T-helper 1 cell treated with Interleukin-12 subunit alpha and Interleukin-12 subunit beta and Interleukin-4 antibody, amounts not matched to agents 30 μg/mL and 1 μg/mL, for 36 hours (primary cell): ENCODE measurements at regions not wholly inside any gene's neighbourhood (a gene's known extent, or its start where the extent isn't known, plus 50 kb on each side); places are given as distances from the start of the nearest gene placed in this dataset.

Source experiments
- H3K27ac Mint-ChIP-seq: one replicate; pipeline ENCODE4 v1.8.0; 2021; ENCODE audit warnings: mild to moderate bottlenecking, mixed read lengths
- H3K27me3 Mint-ChIP-seq: one replicate; pipeline ENCODE4 v1.8.0; 2021; ENCODE audit warnings: low read depth, mixed read lengths
- H3K36me3 Mint-ChIP-seq: one replicate; pipeline ENCODE4 v1.8.0; 2021; ENCODE audit warnings: low read depth, mixed read lengths
- H3K4me1 Mint-ChIP-seq: one replicate; pipeline ENCODE4 v1.8.0; 2021; ENCODE audit warnings: low read depth, mixed read lengths
- H3K4me3 Mint-ChIP-seq: one replicate; pipeline ENCODE4 v1.8.0; 2021; ENCODE audit warnings: mild to moderate bottlenecking, moderate library complexity, mixed read lengths
- H3K9me3 Mint-ChIP-seq: one replicate; pipeline ENCODE4 v1.8.0; 2021; ENCODE audit warnings: mixed read lengths

DNA sequence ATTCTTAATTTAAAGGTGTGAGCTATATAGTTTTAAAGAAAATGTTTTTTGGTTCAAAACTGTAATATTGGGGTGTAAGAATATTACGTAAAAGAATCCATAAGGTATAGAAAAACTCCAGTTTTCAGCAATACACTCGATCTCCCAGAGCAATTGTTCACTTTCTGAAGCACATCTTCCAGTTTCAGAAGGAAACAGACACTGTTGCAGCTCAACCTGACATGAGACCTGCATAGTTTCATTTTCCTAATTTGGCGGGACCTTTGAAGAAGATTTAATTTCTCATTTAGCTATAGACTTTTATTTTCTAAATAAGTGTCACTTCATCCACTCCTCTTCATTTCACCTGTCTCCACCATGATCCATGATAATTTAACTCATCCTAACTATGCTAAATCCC, 281.5 kb downstream of the HTR1B start:
- Mint-ChIP-seq H3K9me3 (peaks cover 16% of the 10 kb centered on the region), H3K4me3 (no peak overlapping the region), H3K36me3 (no peaks in the 10 kb centered on the region), H3K27me3 (no peaks in the 10 kb centered on the region), H3K27ac (no peak overlapping the region), H3K4me1 (no peaks in the 10 kb centered on the region)

DNA sequence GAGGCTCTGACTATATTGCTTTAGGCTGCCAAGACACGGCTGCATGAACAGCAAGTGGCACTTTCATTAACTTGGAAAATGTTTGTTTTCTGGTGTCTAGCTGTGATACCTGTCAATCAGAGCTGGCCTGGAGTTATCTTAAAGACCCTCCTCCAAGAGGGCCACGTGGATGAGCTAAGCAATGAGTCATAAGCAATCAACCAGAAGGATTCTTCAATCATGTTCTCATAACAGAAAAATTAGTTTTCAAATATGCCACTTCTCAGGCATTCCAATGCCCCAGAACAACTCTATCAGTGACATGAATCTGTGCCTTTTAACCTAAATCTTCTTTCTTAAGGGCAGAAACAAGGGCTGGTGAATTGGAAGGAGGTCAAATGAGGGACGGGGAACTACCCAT, 283.0 kb downstream of the HTR1B start:
- H3K9me3 Mint-ChIP-seq, result peaks cover 18% of the 10 kb centered on the region
- no peak overlapping the region for H3K4me3 Mint-ChIP-seq

DNA sequence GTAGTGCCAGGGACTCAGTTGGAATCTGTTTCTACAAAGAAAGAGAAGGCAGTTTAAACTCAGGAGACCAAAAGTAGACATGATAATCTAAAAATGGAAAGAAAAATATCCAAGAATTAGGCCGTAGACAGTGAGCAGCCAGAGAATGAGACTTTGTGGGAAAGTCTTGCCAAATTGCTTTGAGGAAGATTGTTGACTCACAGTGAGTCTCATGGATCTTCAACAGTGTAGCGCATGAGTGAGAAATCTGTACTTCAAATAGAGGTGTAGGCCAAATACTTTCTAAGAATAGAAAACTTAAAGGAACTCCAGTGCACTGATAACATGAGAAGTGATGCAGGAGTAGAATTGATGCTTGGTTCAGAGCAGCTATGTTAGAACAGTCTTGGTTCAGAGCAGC, 284.5 kb downstream of the HTR1B start:
- H3K4me1 Mint-ChIP-seq, result no peaks in the 10 kb centered on the region
- H3K36me3 Mint-ChIP-seq, result no peaks in the 10 kb centered on the region
- H3K4me3 Mint-ChIP-seq, result no peak overlapping the region
- H3K27me3 Mint-ChIP-seq, result no peaks in the 10 kb centered on the region
- peaks cover 16% of the 10 kb centered on the region for H3K9me3 Mint-ChIP-seq
- no peak overlapping the region for H3K27ac Mint-ChIP-seq

More for the DNA sequence above, 283.0 kb downstream of the HTR1B start:
- Mint-ChIP-seq H3K36me3 (no peaks in the 10 kb centered on the region), H3K4me1 (no peaks in the 10 kb centered on the region), H3K27ac (no peak overlapping the region), H3K27me3 (no peaks in the 10 kb centered on the region)

DNA sequence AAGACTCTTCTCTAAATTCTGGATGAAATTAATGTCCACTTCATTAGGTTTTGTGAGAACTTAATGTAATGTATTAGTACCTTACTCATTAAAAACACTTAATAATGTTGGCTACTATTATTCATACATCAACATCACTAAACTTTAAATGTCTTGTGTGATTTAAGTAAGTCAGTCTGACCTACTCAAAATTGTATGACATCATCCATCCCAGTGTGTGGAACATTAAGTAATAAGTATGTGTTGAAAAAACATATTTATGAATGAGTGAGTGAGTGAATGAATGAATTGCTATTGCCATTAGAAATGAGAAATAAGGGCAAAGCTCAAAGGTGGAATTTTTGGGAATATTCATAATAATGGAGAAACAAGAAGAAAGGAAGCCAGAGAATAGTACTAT, 285.8 kb downstream of the HTR1B start:
- H3K9me3 Mint-ChIP-seq, result peaks cover 13% of the 10 kb centered on the region
- H3K4me3 Mint-ChIP-seq, result no peak overlapping the region
- H3K36me3 Mint-ChIP-seq, result no peaks in the 10 kb centered on the region
- no peaks in the 10 kb centered on the region for H3K4me1 Mint-ChIP-seq
- no peak overlapping the region for H3K27ac Mint-ChIP-seq
- H3K27me3 Mint-ChIP-seq, result no peaks in the 10 kb centered on the region

DNA sequence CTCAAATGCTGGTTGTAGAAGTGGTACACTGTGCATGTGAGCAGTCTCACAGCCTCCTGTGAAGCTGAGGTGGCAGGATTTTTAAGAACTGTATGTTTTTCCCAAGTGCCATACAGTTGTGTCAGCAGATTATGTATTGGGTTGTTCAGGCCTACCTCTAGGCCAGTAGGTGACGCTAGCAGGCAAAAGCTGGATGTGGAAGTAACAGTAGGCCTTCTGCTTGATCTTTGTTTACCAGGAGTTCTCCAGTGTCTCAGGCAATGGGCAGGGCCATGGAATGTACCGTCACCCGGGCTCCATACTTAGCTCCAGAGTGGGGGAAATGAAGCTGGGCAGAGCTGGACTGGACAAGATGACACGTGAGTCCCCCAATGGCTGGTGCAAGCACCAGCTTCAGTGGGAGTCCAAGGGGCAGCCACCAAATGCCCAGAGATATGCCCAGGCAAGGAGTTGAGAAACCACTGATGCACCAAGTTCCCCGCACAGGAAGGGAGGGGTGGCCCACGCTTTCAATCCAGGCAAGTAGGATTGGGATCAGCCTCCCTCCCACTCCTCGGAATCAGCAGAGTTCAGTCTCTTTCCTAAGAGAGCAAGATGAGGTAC, 289.7 kb downstream of the HTR1B start:
- Mint-ChIP-seq H3K4me1 (no peaks in the 10 kb centered on the region), H3K27ac (no peak overlapping the region), H3K4me3 (no peak overlapping the region), H3K36me3 (no peaks in the 10 kb centered on the region), H3K9me3 (peaks cover 18% of the 10 kb centered on the region), H3K27me3 (no peaks in the 10 kb centered on the region)

DNA sequence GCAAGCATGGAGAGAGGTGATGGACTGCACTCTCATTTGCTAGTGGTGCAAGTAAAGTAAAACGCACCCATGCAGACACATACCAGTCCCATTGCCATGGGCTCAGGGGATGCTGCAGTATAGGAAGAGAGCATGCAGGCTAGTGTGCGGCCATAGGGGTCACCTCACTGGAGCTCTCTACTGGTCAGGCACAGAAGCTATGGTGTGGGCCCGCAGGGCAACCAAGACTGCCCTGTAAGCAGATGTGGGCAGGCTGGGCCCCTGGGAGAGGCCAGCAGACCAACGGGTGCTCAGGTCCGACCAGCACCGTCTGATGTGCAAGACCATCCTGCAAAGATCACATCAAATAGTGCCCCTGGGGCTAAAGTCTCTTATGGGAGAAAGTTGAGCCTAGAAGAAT, 290.7 kb downstream of the HTR1B start:
- no peak overlapping the region for H3K4me3 Mint-ChIP-seq
- no peaks in the 10 kb centered on the region for H3K36me3 Mint-ChIP-seq
- H3K9me3 Mint-ChIP-seq, result peaks cover 17% of the 10 kb centered on the region
- no peak overlapping the region for H3K27ac Mint-ChIP-seq
- H3K4me1 Mint-ChIP-seq, result no peaks in the 10 kb centered on the region
- no peaks in the 10 kb centered on the region for H3K27me3 Mint-ChIP-seq

DNA sequence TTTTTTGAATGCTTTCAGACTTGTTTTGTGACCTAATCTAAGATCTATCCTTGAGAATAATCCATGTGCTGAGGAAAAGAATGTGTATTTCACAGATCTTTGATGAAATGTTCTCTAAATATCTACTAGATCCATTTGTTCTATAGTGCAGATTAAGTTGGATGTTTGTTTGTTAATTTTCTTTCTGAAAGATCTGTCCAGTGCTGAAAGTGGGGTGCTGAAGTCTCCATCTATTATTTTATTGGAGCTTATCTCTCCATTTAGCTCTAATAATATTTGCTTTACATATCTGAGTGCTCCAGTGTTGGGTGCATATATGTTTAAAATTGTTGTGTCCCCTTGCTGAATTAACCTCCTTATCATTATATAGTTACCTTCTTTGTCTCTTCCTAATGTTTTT, 303.6 kb downstream of the HTR1B start:
- Mint-ChIP-seq H3K27me3 (no peaks in the 10 kb centered on the region), H3K4me1 (no peaks in the 10 kb centered on the region), H3K9me3 (peaks cover 4% of the 10 kb centered on the region), H3K27ac (no peak overlapping the region), H3K36me3 (no peaks in the 10 kb centered on the region), H3K4me3 (no peak overlapping the region)

DNA sequence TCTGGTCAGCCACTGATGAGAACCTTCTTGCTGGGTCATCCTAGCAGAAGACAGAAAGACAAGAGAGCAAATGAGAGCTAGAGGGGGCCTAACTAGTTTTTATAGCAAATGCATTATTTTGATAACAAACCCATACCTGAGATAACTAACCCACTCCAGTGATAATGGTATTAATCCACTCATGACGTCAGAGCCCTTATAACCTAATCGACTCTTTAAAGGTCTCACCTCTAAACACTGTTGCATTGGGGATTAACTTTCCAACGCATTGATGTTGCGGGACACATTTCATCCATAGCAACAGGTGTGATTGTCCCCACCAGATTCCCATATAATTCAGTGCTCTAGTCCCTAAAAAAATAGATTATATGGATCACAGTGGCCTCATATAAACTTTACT, 312.1 kb downstream of the HTR1B start:
- no peaks in the 10 kb centered on the region for H3K27me3 Mint-ChIP-seq
- no peak overlapping the region for H3K4me3 Mint-ChIP-seq
- no peaks in the 10 kb centered on the region for H3K4me1 Mint-ChIP-seq
- no peaks in the 10 kb centered on the region for H3K9me3 Mint-ChIP-seq
- H3K27ac Mint-ChIP-seq, result no peak overlapping the region
- H3K36me3 Mint-ChIP-seq, result no peaks in the 10 kb centered on the region

DNA sequence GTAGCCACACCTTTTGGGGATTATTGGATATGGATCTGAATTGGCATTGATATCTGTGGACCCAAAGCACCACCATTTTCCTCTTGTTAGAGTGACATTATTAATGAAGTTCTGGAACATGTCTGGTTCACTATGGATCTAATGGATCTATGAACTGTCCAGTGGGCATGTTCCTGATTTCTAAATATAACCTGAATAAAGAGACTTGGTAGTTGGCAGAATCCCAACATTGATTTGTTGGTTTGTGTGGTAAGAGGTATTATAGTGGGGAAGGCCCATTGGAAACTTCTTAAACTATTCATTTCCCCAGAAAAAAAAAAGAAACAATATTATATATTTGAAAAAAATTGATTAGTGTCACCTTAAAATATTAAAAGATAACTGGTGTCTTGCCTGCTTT, 312.6 kb downstream of the HTR1B start:
- H3K27ac Mint-ChIP-seq, result no peak overlapping the region

DNA sequence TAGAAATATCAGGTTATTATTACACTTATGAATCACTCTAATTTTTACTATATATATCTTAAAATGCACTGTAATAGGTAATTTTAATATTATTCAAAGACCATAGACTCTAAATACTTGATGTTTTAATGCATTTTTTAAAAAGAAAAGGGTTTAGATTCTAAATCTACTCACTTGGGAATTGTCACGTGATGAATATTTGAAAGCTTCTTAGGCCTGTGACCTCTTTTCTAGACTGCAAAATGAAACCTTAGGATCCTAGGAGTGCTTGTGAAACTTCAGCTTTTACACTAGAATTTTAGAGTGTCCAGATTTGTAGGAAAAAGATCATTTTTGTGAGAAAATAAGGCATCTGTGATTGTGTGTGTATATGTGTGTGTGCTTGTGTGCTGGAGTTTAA, 318.0 kb downstream of the HTR1B start:
- H3K27ac Mint-ChIP-seq, result no peak overlapping the region

More for the DNA sequence above, 312.6 kb downstream of the HTR1B start:
- no peaks in the 10 kb centered on the region for H3K9me3 Mint-ChIP-seq
- no peak overlapping the region for H3K4me3 Mint-ChIP-seq
- H3K36me3 Mint-ChIP-seq, result no peaks in the 10 kb centered on the region
- no peaks in the 10 kb centered on the region for H3K4me1 Mint-ChIP-seq
- no peaks in the 10 kb centered on the region for H3K27me3 Mint-ChIP-seq

DNA sequence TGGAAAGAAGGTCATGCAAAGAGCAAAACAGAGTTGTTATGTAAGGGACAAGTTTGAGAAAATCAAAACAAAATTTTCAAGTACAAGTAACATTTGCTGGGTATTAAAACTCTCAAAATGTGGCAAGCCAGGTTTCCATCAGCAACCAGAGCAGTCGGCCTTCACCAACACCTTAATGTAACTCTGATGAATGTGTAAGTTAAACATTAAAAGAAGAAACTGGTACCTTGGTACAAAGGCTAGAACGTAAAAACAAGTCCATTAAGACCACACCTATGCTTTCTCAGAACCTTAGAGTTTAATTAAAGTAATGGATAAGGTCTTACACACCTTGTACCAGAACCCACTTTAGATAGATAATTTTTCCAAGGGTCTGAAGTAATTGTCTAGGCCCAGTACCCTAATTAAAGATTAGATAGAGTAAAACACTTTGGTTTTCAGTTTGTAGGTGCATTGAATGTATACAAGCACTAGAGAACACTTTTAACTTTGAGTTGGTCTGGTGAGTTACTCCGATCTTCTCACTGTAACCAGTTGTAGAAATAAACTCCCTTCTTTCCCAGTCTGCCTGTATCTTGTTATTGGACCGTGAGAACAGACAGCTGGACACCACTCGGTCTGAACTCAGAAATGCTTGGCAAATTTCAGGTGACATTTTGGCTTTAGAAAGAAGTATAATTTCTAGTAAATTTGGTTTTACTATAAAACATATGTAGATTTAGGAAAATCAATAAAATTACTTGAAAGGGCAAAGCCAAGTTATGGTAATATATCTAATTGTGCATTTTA, 319.4 kb downstream of the HTR1B start:
- Mint-ChIP-seq H3K36me3 (no peaks in the 10 kb centered on the region), H3K27ac (no peak overlapping the region), H3K27me3 (no peaks in the 10 kb centered on the region), H3K9me3 (no peaks in the 10 kb centered on the region), H3K4me3 (no peak overlapping the region), H3K4me1 (no peaks in the 10 kb centered on the region)

More for the DNA sequence above, 318.0 kb downstream of the HTR1B start:
- no peaks in the 10 kb centered on the region for H3K4me1 Mint-ChIP-seq
- H3K9me3 Mint-ChIP-seq, result no peaks in the 10 kb centered on the region
- H3K36me3 Mint-ChIP-seq, result no peaks in the 10 kb centered on the region
- no peak overlapping the region for H3K4me3 Mint-ChIP-seq
- H3K27me3 Mint-ChIP-seq, result no peaks in the 10 kb centered on the region

DNA sequence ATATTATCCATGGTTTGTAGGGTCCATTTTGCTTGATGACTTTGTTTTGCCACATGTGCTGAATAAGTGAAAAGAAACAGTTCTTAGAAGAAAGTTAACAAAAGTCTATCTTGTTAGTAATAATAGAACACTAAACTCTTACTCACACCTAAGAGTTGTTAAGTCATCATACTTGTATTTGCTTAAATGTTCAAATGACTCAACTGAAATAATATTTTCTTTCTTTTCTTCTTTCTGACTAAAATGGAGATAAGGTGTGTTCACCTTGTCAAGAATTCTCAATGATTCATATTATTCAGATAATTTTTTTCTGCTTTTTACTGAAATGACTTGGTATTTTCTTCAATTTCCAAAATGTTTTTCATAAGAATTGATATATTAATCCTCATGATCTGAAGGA, 327.2 kb downstream of the HTR1B start:
- no peaks in the 10 kb centered on the region for H3K9me3 Mint-ChIP-seq
- H3K4me1 Mint-ChIP-seq, result no peaks in the 10 kb centered on the region
- no peaks in the 10 kb centered on the region for H3K27me3 Mint-ChIP-seq
- H3K36me3 Mint-ChIP-seq, result no peaks in the 10 kb centered on the region
- H3K4me3 Mint-ChIP-seq, result no peak overlapping the region
- no peak overlapping the region for H3K27ac Mint-ChIP-seq

DNA sequence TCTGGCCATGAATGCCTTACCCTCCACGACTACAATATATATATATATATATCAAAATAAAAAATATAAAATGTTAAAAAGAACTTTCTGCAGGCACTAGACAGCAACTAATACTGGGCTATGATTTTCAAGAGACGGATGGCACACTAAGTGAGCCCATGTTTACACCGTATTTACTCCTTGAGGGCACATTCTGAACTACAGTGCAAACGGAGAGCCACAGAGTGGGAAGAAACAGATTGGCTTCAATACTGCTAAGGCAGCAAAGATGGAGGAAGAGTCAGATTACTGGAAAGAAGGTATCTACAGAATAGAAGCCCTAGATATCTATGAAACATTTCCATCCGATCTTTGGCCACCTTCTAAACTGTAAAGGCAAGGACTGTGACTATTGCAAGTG, 330.3 kb downstream of the HTR1B start:
- Mint-ChIP-seq H3K27me3 (no peaks in the 10 kb centered on the region), H3K27ac (no peak overlapping the region), H3K36me3 (no peaks in the 10 kb centered on the region), H3K9me3 (peaks cover 3% of the 10 kb centered on the region), H3K4me1 (no peaks in the 10 kb centered on the region), H3K4me3 (no peak overlapping the region)

DNA sequence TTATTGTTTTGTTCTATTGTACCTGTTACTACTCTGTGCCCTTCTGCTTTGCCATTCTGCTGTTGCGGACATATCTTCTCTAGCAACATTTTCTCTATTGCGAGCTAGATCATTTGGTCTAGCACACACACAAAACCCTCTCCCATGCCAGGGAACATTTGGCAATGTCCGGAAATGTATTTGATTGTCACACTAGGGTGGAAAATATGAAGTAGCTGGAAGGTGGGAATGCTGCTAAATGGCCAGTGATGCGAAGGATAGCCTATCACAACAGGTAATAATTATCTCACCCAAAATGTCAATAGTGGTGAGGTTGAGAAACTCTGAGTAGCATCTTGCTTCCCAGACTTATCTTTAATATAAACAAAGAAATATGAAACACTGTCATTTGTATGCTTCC, 331.9 kb downstream of the HTR1B start:
- Mint-ChIP-seq H3K9me3 (peaks cover 12% of the 10 kb centered on the region), H3K4me3 (no peak overlapping the region), H3K27me3 (no peaks in the 10 kb centered on the region), H3K4me1 (no peaks in the 10 kb centered on the region), H3K36me3 (no peaks in the 10 kb centered on the region), H3K27ac (no peak overlapping the region)

DNA sequence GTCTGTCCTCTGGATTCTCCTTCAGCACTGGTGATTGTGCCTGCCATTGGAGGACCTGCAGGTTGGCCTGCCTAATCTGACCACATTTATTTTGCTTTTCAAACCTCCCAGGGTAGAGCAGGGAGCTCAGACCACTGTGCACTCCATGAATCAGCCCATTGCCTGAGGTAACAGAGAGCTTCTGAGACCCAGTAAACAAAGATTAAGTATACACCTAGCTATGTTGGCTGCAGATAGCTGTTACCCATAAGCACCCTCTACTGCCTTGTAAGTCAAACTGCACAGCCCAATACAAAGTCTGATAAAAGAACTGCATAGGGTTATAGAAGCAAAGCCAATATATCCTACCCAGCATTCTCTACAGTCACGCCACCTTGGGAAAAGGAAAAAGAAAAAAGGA, 338.7 kb downstream of the HTR1B start:
- H3K9me3 Mint-ChIP-seq, result peaks cover 20% of the 10 kb centered on the region
- H3K4me3 Mint-ChIP-seq, result no peak overlapping the region
- no peaks in the 10 kb centered on the region for H3K4me1 Mint-ChIP-seq
- H3K27me3 Mint-ChIP-seq, result no peaks in the 10 kb centered on the region
- H3K36me3 Mint-ChIP-seq, result no peaks in the 10 kb centered on the region
- no peak overlapping the region for H3K27ac Mint-ChIP-seq
